H1 (cell line): ENCODE measurements at regions not wholly inside any gene's neighbourhood (a gene's known extent, or its start where the extent isn't known, plus 50 kb on each side); places are given as distances from the start of the nearest gene placed in this dataset.

Experiments
- BACH1 ChIP-seq: IDR thresholded peaks from 2 replicates; pipeline ENCODE4 v1.6.1; 2012; ENCODE audit warnings: low read length, improper control_type of control experiment
- CTCF ChIP-seq, 3 experiments: IDR thresholded peaks; 1 replicate in 2 of 3; 2 replicates in 1 of 3; pipeline versions ENCODE4 v1.5.1 to v1.6.1; 2011; ENCODE audit warnings: low read length in 3 of 3, mild to moderate bottlenecking in 3 of 3, inconsistent platforms in 2 of 3, low read depth in 1 of 3, moderate library complexity in 1 of 3; ENCODE audit not compliant: insufficient read depth in 1 of 3; ENCODE audit errors: control extremely low read depth in 1 of 3
- EP300 ChIP-seq, 2 experiments: IDR thresholded peaks; 1 replicate in 1 of 2; 2 replicates in 1 of 2; pipeline ENCODE4 v1.6.1; 2011 to 2012; ENCODE audit warnings: low read depth in 2 of 2, low read length in 2 of 2, mild to moderate bottlenecking in 2 of 2, borderline replicate concordance in 1 of 2, inconsistent platforms in 1 of 2, moderate library complexity in 1 of 2
- EZH2 ChIP-seq: fragments of 200-600 bp; sonication (generic); IDR thresholded peaks from 2 replicates; pipeline ENCODE4 v1.7.1; 2012; ENCODE audit warnings: low read depth, mild to moderate bottlenecking, moderate library complexity, low read length, inconsistent platforms; ENCODE audit not compliant: severe bottlenecking
- POLR2AphosphoS5 ChIP-seq: IDR thresholded peaks from 2 replicates; pipeline ENCODE4 v1.6.1; 2011; ENCODE audit warnings: low read depth, low read length
- TAF1 ChIP-seq: IDR thresholded peaks from 2 replicates; pipeline ENCODE4 v1.6.1; 2011; ENCODE audit warnings: mild to moderate bottlenecking, low read depth, low read length
- TCF12 ChIP-seq: IDR thresholded peaks from 2 replicates; pipeline ENCODE4 v1.6.1; 2011; ENCODE audit warnings: low read depth, mild to moderate bottlenecking, low read length

- TF ChIP-seq BACH1 = no peak
- TF ChIP-seq CTCF (IDR thresholded peaks at IDR 0.05; ENCODE audit: control extremely low read depth in 1 of 3, insufficient read depth in 1 of 3, low read depth in 1 of 3, low read length in 3 of 3) = no peak
- no peak for TF ChIP-seq POLR2AphosphoS5
- TF ChIP-seq TCF12 = no peak
- no peak for TF ChIP-seq EZH2
- no peak for TF ChIP-seq TAF1
- no peak for TF ChIP-seq EP300 (IDR thresholded peaks at IDR 0.05; ENCODE audit: borderline replicate concordance in 1 of 2, low read depth in 2 of 2, low read length in 2 of 2)
Measured at GRCh38 chr2:70381821-70382220, 80.0 kb upstream of the FAM136A start.
